ENCODE measurements at regions not wholly inside any gene's neighbourhood (a gene's known extent, or its start where the extent isn't known, plus 50 kb on each side); places are given as distances from the start of the nearest gene placed in this dataset.

- no peaks in the 10 kb centered on the region for H4K20me1 ChIP-seq (replicated peaks; ENCODE audit: control insufficient read depth, insufficient read depth, low read length)
- no peak for FAIRE-seq
- H3K9me1 ChIP-seq (ENCODE audit: control insufficient read depth, insufficient read depth, low read length), result no peaks in the 10 kb centered on the region
- WGBS (ENCODE audit: insufficient coverage, low coverage, missing lambda C conversion rate), result under 1% methylated on average over 6 of the region's 6 CpGs
- no peak overlapping the region for H3K4me3 ChIP-seq
- no peaks in the 10 kb centered on the region for H3K4me1 ChIP-seq (replicated peaks in 1 of 2; ENCODE audit: control insufficient read depth in 2 of 2, insufficient read depth in 2 of 2, low read length in 2 of 2)
- no peak for DNase-seq (ENCODE audit: extremely low read depth in 1 of 4, low spot score in 3 of 4)
- H2AFZ ChIP-seq (ENCODE audit: low read depth, low read length), result no peak overlapping the region
- no peak overlapping the region for H3K9ac ChIP-seq (ENCODE audit: insufficient read depth in 1 of 2, low read depth in 2 of 2, low read length in 2 of 2)
- H3K4me2 ChIP-seq (ENCODE audit: insufficient read depth, low read length), result no peak overlapping the region
- H3K9me3 ChIP-seq (replicated peaks; ENCODE audit: control insufficient read depth, insufficient read depth, low read depth, low read length), result no peaks in the 10 kb centered on the region
- ATAC-seq, result no peak
- CTCF ChIA-PET (ENCODE audit: low intra/inter-chr PET ratio), result no interaction called here
- TF ChIP-seq RFX1 (IDR thresholded peaks at IDR 0.05) (peak; percentile 16; the same call in 1 of the 2 replicates), FOXK1 (CRISPR knock-in tag; IDR thresholded peaks at IDR 0.05; ENCODE audit: borderline replicate concordance) (no peak)
- in situ Hi-C loops (cut with MboI) (no loop called here), intact Hi-C loops (cut with micrococcal nuclease) (no loop called here)
- H3K27ac ChIP-seq (ENCODE audit: extremely low read depth, low read depth, low read length), result no peak overlapping the region
- BruUV-seq (replicated peaks), result no TSS peak
- H3K36me3 ChIP-seq (ENCODE audit: control insufficient read depth, insufficient read depth, low read length), result no peaks in the 10 kb centered on the region
- no peaks in the 10 kb centered on the region for H3K79me2 ChIP-seq (ENCODE audit: control insufficient read depth, insufficient read depth, low read length)
- POLR2A ChIA-PET, result no interaction called here
- no peaks in the 10 kb centered on the region for H3K27me3 ChIP-seq (ENCODE audit: control insufficient read depth in 2 of 2, insufficient read depth in 2 of 2, low read length in 2 of 2)
Observed at GRCh38 chr2:150286730-150287362, 200.6 kb downstream of the RND3 start.

- ChIA-PET CTCF (ENCODE audit: low intra/inter-chr PET ratio) (no interaction called here), POLR2A (no interaction called here)
- no peaks in the 10 kb centered on the region for H3K36me3 ChIP-seq (ENCODE audit: control insufficient read depth, insufficient read depth, low read length)
- H3K79me2 ChIP-seq (ENCODE audit: control insufficient read depth, insufficient read depth, low read length), result no peaks in the 10 kb centered on the region
- WGBS (ENCODE audit: insufficient coverage, low coverage, missing lambda C conversion rate), result 5% methylated on average over 2 of the region's 2 CpGs
- no peak overlapping the region for H3K4me3 ChIP-seq
- no peak overlapping the region for H3K4me2 ChIP-seq (ENCODE audit: insufficient read depth, low read length)
- H4K20me1 ChIP-seq (replicated peaks; ENCODE audit: control insufficient read depth, insufficient read depth, low read length), result no peaks in the 10 kb centered on the region
- BruUV-seq (replicated peaks), result no TSS peak
- DNase-seq (ENCODE audit: extremely low read depth in 1 of 4, low spot score in 3 of 4), result no peak
- H3K9me1 ChIP-seq (ENCODE audit: control insufficient read depth, insufficient read depth, low read length), result no peaks in the 10 kb centered on the region
- in situ Hi-C loops (cut with MboI), result no loop called here
- H3K27me3 ChIP-seq (ENCODE audit: control insufficient read depth in 2 of 2, insufficient read depth in 2 of 2, low read length in 2 of 2), result no peaks in the 10 kb centered on the region
- no peaks in the 10 kb centered on the region for H3K4me1 ChIP-seq (replicated peaks in 1 of 2; ENCODE audit: control insufficient read depth in 2 of 2, insufficient read depth in 2 of 2, low read length in 2 of 2)
- no peak overlapping the region for H3K9ac ChIP-seq (ENCODE audit: insufficient read depth in 1 of 2, low read depth in 2 of 2, low read length in 2 of 2)
- intact Hi-C loops (cut with micrococcal nuclease), result no loop called here
- no peak overlapping the region for H2AFZ ChIP-seq (ENCODE audit: low read depth, low read length)
- H3K27ac ChIP-seq (ENCODE audit: extremely low read depth, low read depth, low read length), result no peak overlapping the region
- H3K9me3 ChIP-seq (replicated peaks; ENCODE audit: control insufficient read depth, insufficient read depth, low read depth, low read length), result no peaks in the 10 kb centered on the region
- no peak for ATAC-seq
- no peak for FAIRE-seq
- TF ChIP-seq SNAPC5 (CRISPR knock-in tag; IDR thresholded peaks at IDR 0.05) (no peak), ZNF436 (CRISPR knock-in tag; IDR thresholded peaks at IDR 0.05) (no peak), ZNF124 (CRISPR knock-in tag; IDR thresholded peaks at IDR 0.05) (no peak), HMBOX1 (IDR thresholded peaks at IDR 0.05) (no peak), HBP1 (CRISPR knock-in tag; IDR thresholded peaks at IDR 0.05) (no peak), RBM25 (IDR thresholded peaks at IDR 0.05; ENCODE audit: low read depth, low read length, severe bottlenecking) (no peak), ARHGAP35 (IDR thresholded peaks at IDR 0.05; ENCODE audit: partially characterized antibody) (no peak), E2F8 (IDR thresholded peaks at IDR 0.05; ENCODE audit: low read depth, partially characterized antibody) (no peak), TRIM28 (IDR thresholded peaks at IDR 0.05) (no peak), RCOR1 (IDR thresholded peaks at IDR 0.05; ENCODE audit: borderline replicate concordance in 1 of 2, low read depth in 2 of 2, low read length in 2 of 2) (no peak)
Observed at GRCh38 chr2:150284116-150284515, 203.4 kb downstream of the RND3 start.

Measured in K562 (cell line).